Amygdala (tissue), 56 donors: ENCODE measurements at regions not wholly inside any gene's neighbourhood (a gene's known extent, or its start where the extent isn't known, plus 50 kb on each side); places are given as distances from the start of the nearest gene placed in this dataset.
A peak's percentile ranks its signal among the peaks of the same experiment; 100 is the strongest.
"Not testable (repeated sequence)": the region's sequence is repeated elsewhere in the genome, so short reads cannot be mapped to it uniquely, and the experiment has no call there.

Experiments
- DNase-seq, 56 donors: peaks; one replicate each; lab custom pipeline; 2025; lab: John Stamatoyannopoulos, UW

DNA sequence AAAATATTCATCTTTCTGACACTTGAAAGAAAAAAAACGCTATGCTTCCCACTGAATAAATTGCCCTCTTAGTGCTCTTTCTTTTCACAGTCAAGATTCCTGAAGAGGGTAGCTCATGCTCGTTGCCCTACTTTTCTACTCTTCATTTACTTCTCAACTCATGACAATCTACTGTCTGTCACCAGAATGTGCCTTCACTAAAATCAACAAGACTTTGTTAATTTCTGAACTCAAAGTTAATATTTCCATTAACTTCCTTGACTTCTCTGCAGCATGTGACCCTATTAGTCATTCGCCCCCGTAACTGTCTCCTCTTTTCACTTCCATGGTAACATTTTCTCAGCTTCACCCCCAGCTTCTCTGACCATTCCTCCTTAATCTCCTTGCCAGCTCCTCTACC is 98.9 kb upstream of the MAPRE2 start:
- DNase-seq: no peak

DNA sequence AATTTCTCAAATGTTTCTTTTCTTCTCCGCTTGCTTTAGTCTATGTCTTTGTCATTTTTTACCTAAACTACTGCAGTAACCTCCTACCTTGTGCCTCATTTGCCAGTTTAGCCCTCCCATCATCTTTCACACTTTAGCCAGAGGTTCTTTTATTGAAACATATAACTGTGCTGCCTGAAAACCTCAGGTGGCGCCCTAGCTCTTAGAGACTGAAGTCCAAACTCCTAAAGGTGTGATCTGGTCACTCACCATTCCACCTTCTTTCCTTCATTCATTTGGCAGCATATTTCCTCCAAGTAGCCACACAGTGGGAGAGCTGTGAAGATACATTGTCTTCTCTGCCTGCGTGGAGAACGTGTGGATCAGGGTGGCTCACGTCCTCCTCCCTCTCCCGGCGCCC is 98.2 kb upstream of the MAPRE2 start:
- no peak for DNase-seq

DNA sequence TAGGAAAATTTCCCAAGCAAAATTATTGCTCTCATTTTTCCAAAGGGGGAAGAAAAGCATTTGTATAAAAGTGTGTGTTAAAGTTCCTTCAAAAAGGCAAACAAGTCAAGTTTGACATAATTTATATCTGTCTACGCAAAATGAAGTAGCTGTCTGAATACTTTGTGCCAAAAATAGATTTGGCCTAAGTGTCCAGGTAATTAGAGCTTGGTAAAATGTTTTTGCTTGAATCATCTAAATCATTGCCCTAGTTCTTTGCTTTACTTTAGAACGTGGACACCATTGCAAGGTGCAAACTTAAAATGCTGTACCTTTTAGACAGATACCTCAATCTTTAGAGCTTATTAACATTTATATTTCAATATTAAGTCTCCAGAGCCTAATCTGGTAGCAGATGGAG is 97.6 kb upstream of the MAPRE2 start:
- DNase-seq: no peak

DNA sequence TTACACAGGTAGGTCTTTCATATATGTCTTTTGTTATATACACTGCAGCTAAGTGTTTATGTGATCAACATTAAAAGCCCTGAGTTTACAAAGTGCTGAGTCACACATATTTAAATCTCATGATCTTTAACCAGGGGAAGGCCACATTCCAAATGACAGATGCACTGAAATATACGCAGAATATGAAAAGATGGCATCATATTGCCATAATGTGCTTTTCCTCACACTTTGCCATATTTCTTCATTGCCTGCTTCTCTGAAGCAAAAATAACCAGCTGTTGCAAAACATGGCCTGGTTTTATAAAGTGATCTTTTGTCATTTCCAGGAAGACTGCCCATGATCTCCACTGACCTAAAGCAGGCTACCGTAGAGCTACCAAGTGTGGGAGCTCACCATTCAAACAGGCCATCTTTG is 93.5 kb upstream of the MAPRE2 start:
- no peak for DNase-seq

DNA sequence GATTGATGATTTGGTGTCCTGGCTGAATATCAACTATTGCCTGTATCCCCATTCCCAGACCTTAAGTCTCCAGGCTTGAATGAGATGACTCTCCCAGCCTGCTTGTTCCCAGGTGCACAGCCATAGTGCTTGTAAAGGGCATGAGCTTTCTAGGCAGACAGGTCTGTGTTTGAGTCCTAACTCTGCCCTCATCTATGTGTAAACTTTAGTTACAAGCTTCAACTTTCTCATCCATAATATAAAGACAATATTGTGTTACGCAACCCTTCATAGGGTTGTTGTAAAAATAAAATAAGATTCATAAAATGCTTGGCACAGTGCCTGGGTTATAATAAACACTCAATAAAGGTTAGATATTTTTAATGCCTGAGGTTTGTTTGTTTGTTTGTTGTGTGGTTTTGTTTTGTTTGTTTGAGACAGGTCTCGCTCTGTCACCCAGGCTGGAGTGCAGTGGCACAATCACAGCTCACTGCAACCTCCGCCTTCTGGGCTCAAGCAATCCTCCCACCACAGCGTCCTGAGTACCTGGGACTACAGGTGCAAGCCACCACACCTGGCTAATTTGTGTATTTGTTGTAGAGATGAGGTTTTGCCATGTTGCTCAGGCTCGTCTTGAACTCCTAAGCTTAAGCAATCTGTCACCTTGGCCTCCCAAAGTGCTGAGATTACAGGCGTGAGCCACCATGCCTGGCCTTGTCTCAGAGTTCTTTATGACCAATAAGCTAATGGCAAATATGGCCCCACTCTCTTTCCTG is 89.4 kb upstream of the MAPRE2 start:
- no peak for DNase-seq

DNA sequence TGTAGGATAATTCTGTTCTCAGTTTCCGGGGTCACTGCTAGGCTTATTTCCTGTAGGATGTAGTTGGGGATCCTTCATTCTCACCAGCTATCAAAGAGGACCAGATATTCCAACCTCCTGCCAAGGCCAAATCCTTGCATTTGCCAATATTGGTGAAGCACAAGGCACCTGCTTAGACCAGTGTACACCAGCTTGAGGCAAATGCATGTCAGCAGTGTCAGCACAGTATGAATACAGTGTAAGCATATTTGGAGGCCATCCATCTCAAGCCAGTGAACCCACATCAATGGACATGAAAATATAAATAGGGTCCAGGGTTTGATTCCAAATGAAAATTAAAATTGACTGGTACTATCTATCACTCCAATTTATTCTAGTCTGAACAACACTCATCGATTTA is 88.0 kb upstream of the MAPRE2 start:
- DNase-seq: no peak

DNA sequence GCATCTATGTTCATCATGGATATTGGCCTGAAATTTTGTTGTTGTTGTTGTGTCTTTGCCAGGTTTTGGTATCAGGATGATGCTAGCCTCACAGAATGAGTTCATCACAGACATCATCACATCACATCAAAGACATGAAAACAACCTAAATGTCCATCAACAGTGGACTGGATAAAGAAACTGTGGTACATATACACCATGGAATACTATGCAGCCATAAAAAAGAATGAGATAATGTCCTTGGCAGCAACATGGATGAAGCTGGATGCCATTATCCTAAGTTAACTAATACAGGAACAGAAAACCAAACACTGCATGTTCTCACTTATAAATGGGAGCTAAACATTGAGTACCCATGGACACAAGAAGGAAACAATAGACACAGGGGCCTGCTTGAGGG is 85.7 kb upstream of the MAPRE2 start:
- not testable (repeated sequence) for DNase-seq

DNA sequence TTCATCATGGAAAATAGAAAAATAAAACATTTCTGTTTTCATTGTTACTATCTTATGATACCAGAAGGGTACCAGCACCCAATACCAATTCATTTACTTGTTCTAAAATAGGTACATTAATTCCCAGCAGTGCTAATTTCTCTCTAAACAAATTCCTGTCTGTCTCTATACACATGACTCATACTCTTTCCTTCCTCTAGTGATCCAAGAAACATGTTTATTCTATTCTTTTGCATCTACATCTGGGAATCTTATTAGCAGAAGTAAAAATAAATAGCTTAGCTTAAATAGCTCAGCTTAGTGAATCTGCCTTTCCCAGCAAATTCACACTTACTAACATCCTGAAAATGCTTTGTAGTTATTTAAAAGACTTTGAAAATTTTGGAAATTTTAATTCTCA is 84.5 kb upstream of the MAPRE2 start:
- no peak for DNase-seq

DNA sequence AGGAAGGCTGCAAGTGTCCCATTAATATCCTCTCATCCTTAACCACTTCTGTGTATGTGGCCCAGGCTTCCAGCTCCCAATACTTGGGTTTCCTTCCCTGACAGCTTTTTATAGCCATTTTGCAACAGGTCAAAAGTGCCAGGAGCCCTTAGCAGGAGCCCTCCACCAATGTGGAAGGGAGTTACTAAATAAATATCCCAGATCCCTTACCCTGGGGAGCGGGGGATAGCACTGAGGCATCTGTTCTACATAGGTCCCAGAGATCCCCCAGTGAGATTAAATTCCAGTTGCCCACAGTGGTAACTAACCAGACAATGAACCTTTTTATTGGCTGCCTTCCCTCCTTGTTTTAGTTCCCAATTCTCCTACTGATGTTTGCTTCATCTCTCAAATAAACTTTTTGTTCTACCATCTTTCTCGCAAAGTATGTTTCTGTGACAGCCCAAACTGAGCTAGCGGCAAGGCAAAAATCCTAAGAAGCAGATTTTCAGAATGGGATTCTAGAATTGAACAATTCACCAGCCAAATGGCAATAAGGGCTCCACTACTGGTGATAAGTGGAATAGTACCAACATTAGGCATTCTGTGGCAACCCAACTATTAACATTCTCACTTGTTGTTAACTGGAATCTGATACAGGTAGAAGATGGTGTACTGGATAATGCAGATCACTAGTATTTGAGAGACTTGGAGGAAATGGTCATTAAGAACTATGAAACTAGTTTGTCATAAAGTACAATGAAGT is 83.9 kb upstream of the MAPRE2 start:
- DNase-seq: no peak

DNA sequence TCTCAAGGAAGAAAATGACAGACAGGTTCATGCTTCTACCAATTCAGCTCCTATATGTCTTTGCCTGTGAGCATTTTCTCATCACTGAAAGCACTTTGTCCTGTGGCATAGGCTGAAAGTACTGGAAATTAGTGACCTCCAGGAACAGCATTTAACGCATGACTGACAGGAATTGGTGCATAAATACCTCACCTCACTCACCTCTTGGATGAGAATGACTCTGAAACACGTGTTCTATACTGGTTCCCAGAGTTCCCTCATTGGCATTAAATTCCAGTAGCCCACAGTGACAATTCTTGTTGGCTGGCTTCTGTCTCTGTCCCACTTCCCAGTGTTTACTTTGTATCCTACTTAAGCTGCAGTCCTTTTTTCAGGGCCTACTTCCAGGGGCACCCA is 83.4 kb upstream of the MAPRE2 start:
- DNase-seq: no peak

DNA sequence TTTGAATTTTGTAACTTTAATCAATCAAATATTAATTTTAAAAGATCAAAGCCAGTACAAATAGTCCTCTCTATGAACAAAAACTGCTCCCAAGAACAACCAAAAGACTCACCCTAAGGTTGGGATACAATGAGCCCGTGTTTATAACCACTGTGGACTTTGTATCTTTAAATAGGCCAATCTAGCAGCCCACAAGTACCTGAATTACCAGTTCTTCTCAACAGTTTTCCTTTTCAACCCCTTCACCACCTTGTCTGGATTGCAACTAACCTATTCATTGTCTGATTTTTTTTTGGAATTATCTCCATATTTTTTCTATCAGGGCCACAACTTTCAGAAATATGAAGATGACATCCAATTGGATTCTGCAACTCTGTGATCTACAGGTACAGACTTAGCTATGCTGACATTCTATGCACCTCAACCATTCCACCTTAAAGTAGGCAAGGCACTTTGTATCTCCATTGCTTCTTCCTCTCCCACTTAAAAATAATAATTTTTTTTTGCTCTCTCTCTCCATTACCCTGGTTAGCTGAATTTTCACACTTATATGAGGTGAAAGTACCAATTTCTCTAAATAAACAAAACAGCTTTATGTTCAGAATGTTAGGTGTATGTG is 81.9 kb upstream of the MAPRE2 start:
- no peak for DNase-seq

DNA sequence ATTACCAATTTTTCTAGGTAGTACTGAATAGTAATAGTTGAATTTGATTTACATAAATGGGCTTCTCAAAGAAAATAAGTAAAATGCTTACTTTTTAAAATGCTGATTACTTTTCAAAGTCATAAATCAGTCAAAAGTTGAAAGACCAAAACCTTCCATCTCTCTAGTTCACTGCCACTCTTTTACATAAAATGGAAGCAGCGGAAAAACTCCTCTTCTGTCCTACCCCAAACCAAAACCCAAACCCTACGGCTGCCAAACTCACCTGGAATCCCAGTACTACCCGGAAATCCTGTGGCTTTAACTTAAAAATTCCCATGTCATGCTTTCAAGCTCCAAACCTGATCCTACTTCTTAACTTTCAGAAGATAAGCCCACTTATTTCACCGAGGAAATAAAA is 81.2 kb upstream of the MAPRE2 start:
- no peak for DNase-seq

DNA sequence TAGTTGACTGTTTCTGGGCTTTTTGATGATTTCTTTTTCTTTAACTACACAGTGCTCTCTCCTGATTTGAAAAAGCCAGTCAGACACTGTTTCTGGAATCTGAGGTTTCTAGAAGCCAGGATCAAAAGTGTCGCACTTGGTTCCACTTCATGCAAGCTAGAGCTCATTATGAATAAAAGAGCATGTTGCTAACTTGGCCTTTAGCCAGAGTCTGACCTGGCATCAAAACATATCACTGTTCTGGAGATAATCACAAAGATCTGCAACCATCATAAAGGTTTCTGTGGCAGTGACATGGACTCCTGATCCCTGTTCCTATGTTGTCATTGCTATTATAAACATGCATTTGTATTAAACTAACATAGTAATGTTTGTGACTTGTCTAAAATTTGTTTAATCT is 76.1 kb upstream of the MAPRE2 start:
- peak in 1 of 56 donors; percentile 16 for DNase-seq

DNA sequence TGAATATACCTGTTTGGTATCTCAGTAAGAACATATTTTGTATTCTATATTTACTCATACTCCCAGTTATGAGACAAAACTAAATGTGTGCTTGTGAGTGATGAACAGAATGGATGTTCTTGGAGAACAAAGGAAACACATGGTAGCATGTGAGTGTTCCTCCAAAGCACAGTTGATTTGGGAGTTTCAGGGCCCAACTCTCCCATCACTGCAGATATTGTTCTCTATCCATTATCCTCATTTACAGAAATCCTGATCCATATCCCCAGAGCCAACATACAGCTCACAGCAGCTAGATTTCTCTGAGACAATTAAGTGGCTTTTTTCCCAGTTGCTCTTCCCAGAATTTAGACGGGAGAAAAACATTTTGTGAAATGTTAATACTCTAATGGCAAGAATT is 75.6 kb upstream of the MAPRE2 start:
- no peak for DNase-seq

DNA sequence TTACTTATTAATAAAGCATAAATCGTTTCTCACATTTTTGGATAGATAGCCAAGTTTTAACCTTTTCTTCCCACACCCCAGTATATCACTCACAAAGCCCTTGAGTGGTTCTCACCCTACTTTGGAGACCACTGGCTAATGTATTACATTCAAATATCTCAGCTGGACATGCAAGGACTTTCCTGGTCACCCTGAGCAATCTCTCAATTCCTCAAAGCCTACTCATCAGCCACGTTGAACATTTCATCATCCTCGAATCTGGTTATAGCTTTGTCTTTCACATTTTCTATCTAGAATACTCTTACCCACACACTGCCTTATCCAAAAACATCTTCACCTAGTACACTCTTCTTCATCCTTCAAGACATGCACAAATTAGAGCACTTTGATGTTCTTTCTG is 71.1 kb upstream of the MAPRE2 start:
- no peak for DNase-seq

DNA sequence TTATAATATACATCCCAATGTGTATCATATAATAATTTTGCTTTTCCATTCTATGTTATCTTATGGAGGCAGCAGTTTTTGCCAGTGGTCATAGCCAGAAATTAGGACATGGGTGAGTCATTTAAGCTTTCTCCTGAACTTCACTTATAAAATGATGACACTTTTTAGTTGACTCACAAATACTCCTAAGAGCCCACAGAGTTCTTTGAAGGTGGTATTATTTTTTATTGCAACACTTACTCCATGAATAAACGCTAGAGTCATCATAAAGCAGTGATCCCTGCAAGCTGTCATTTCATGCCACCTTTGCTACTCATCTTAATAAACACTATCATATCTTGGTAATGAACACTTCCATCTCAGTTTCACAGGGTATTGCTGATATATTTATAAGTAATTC is 69.9 kb upstream of the MAPRE2 start:
- no peak for DNase-seq

DNA sequence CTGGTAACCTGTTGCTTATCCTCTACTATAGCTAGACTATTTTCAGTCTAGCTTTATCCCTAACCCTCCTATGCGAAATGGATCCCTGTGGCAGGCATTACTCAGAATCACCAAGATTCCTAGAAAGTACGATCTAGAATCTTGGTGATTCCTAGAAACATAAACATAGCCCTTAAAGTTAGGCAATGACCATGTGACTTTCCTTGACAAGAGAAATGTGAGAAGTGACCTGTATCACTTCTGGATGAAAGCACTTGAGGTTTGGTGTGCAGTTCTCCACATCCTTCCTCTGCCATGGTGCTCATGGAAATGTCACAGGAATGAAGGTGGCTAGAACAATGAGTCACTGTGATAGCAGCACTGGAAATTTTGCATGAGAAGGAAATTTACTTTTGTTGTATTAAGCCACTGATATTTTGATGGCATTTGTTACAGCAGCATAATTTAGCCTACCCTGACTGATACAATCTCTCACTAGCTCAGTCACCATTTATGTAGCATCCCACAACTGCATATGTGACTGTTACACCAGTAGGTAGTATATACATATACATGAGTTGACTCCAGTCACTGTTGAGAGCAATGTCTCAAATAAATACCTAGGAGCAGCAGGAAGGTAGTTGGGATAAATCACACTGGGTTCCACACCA is 68.3 kb upstream of the MAPRE2 start:
- no peak for DNase-seq

DNA sequence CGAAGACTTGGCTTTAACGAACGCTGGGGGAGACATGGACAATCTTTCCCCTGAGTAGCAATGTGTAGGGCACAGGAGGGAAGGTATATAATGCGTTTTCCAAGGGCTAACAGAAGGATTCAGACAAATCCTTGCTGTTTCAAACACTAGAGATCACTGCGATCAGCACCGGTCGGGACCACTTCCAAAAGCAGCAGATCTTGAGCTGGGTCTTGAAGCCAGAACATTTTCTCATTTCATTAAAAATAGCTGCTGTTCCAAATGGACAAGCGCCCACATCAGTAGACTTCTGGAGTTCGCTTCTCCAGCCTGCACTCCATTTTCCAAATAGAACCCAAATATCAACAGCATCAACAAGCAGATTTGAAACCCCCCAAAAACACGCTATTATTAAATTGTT is 65.1 kb upstream of the MAPRE2 start:
- DNase-seq: peak in 5 of 56 donors; percentile 7 to 59 (median 23)

DNA sequence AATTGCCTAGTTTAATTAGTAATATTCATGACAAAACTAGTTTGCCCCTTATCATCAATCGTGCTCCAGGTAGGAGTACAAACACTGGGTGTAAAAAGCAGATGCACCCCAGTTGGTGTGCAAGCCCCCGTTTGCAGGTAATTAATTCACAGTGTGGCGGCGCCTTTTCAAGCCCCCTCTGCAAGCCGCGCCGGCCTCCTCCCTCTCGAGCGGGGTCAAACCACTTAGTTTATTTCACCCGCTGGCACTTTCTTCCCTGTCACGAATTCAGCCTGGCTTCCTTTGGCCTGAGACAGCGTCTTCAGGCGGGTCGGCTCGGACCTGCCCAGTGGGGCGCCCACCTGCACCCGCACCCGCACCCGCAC is 64.7 kb upstream of the MAPRE2 start:
- DNase-seq: no peak

DNA sequence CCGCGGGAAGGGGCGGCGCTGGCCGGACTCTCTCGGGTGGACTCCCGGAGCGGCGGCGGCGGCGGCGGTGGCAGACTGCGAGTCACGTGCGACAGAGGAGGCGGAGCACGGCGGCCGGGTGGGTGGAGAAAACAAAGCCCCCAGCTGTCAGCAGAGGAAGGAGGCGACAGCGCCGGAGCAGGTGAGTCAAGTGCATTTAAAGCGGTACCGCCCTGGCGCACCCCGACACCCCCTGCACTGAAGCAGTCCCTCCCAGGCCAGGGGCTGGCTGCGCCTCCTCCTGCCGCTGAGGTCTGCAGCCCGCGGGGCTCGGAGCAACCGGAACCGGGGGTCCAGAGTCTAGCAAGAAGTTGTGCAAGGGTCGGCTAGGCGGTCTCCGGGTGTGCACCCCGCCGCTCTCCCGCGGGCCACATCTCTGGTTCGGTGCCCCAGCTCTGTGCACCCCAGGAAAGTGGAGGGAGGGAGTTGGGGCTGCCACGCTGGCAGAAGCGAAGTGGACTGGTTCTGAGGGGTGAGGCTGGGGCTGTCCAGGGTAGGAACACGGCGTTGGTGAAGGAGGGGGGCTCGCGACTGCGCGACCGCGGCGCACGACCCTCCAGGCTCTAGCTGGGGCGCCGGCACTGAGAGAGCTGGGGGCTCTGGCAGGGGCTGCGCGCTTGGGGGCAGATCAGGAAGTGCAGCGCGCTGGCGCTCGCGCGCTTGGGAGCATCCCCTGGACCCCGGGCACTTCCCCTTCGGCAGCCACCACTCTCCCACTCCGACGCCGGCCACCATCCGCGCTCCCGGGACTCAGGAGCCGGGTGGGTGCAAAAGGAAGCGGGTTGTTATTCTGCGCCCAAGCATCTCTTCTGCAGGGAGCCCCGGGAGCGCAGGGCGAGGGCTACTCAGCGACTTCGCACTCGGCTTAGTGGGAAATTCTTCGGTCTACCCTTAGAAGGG is 64.0 kb upstream of the MAPRE2 start:
- peak; percentile 40 to 92 (median 80) for DNase-seq
